ENCODE measurements at regions not wholly inside any gene's neighbourhood (a gene's known extent, or its start where the extent isn't known, plus 50 kb on each side); places are given as distances from the start of the nearest gene placed in this dataset.
A peak's percentile ranks its signal among the peaks of the same experiment; 100 is the strongest.

GRCh38 chr14:55746558-55746957 lies 166.6 kb downstream of the KTN1 start:
- TF ChIP-seq CTCF (conservative IDR thresholded peaks at IDR 0.05; ENCODE audit: control insufficient read depth, insufficient read depth, low read depth, low read length) = no peak
- peak; percentile 12 for DNase-seq (ENCODE audit: low read depth)
- no peak overlapping the region for H3K4me3 ChIP-seq (ENCODE audit: control insufficient read depth, low read depth, low read length)

DNA sequence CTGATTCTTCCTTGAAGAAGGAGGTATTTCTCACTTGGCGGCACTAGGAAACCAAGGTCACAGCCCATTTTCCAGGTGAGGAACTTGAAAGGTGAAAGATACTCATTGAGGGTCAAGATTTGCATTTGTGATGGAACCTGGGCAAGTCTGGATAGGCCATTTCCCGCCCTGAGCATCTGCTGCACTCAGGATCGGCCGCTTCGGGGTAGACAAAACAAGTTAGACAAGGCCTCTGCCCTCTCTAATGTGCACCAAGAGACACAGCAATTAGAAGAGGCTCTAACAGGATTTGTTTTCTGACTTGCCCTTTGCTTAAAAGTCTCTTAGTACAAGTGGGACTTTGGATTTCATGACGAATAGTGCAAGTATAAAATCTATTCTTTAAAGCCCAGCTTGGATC lies 167.2 kb downstream of the KTN1 start:
- DNase-seq (ENCODE audit: low read depth) = no peak
- TF ChIP-seq CTCF (conservative IDR thresholded peaks at IDR 0.05; ENCODE audit: control insufficient read depth, insufficient read depth, low read depth, low read length) = no peak
- no peak overlapping the region for H3K4me3 ChIP-seq (ENCODE audit: control insufficient read depth, low read depth, low read length)

GRCh38 chr14:55749201-55749812 lies 169.3 kb downstream of the KTN1 start:
- TF ChIP-seq CTCF (conservative IDR thresholded peaks at IDR 0.05; ENCODE audit: control insufficient read depth, insufficient read depth, low read depth, low read length) = no peak
- peak; percentile 30 for DNase-seq (ENCODE audit: low read depth)
- no peak overlapping the region for H3K4me3 ChIP-seq (ENCODE audit: control insufficient read depth, low read depth, low read length)

DNA sequence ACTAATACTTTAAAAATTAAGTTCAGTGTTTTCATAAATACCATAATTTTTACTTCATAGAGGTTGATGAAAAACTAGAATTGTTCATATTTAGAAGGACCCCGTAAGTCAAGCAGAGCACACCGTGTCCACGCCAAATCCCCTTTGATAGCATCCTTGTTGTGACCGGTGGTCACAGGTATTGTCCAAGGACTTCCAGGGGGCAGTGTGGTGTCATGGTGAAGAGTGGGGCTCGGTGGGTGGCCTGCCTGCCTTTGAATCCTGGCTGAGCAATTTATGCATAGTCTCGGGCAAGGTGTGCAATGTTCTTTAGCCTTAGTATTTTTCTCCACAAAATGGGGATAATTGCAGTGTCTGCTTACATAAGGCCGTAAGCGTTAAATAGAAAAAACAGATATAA lies 169.9 kb downstream of the KTN1 start:
- no peak for TF ChIP-seq CTCF (conservative IDR thresholded peaks at IDR 0.05; ENCODE audit: control insufficient read depth, insufficient read depth, low read depth, low read length)
- no peak overlapping the region for H3K4me3 ChIP-seq (ENCODE audit: control insufficient read depth, low read depth, low read length)
- DNase-seq (ENCODE audit: low read depth) = no peak

GRCh38 chr14:55752580-55753390 lies 172.8 kb downstream of the KTN1 start:
- peak; percentile 55 for DNase-seq (ENCODE audit: low read depth)
- no peak overlapping the region for H3K4me3 ChIP-seq (ENCODE audit: control insufficient read depth, low read depth, low read length)
- TF ChIP-seq CTCF (conservative IDR thresholded peaks at IDR 0.05; ENCODE audit: control insufficient read depth, insufficient read depth, low read depth, low read length) = no peak

GRCh38 chr14:55754471-55754870 lies 174.5 kb downstream of the KTN1 start:
- TF ChIP-seq CTCF (conservative IDR thresholded peaks at IDR 0.05; ENCODE audit: control insufficient read depth, insufficient read depth, low read depth, low read length) = no peak
- no peak overlapping the region for H3K4me3 ChIP-seq (ENCODE audit: control insufficient read depth, low read depth, low read length)
- no peak for DNase-seq (ENCODE audit: low read depth)

Measured in fibroblast of mammary gland (primary cell).